ENCODE measurements at regions not wholly inside any gene's neighbourhood (a gene's known extent, or its start where the extent isn't known, plus 50 kb on each side); places are given as distances from the start of the nearest gene placed in this dataset.

- no peak for DNase-seq
- H3K4me1 ChIP-seq (ENCODE audit: control insufficient read depth, insufficient read depth, low read length) = peaks cover 4% of the 10 kb centered on the region
- no peaks in the 10 kb centered on the region for H3K27me3 Mint-ChIP-seq (ENCODE audit: insufficient read depth)
- H3K9me3 Mint-ChIP-seq = no peaks in the 10 kb centered on the region
- no peaks in the 10 kb centered on the region for H3K36me3 ChIP-seq (ENCODE audit: control insufficient read depth, insufficient read depth, low read length)
- H3K9me3 ChIP-seq (ENCODE audit: control insufficient read depth, low read length) = no peaks in the 10 kb centered on the region
- H3K36me3 Mint-ChIP-seq (ENCODE audit: low read depth) = no peaks in the 10 kb centered on the region
- peaks cover 18% of the 10 kb centered on the region for H3K4me1 Mint-ChIP-seq
- H3K4me3 ChIP-seq (ENCODE audit: low read length) = no peak overlapping the region
- no peak overlapping the region for H3K9ac ChIP-seq (ENCODE audit: extremely low read depth, low read length, poor library complexity, severe bottlenecking)
- no peak overlapping the region for H3K27ac ChIP-seq (ENCODE audit: low read depth, low read length)
- no peak overlapping the region for H3K27ac Mint-ChIP-seq
- TF ChIP-seq CTCF (conservative IDR thresholded peaks at IDR 0.05) = no peak
- no peaks in the 10 kb centered on the region for H3K27me3 ChIP-seq (ENCODE audit: control insufficient read depth, insufficient read depth, low read length, poor library complexity, severe bottlenecking)
- no peak overlapping the region for H3K4me3 Mint-ChIP-seq
Observed at GRCh38 chr18:43883886-43884285, 606.6 kb upstream of the SYT4 start.

DNA sequence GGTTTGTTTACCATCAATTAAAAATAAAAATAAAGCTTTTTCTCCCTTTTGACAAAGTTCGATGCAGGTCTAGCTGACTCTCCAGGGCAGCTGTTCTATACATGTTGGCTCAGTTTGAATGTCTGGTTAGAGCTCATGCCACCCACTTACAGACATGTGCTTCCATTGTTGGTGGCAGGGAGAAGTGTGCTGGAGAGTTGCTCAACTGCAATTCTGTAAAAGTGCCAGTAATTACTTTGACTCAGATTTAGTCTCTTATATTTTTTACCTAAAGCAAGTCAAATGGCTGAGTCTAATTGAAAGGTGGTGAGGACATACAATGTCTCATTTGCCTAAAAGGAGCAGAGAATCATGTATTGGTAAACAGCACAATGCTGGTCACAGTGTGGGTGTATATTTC is 609.1 kb upstream of the SYT4 start:
- H3K9me3 Mint-ChIP-seq = peaks cover 3% of the 10 kb centered on the region
- H3K4me3 Mint-ChIP-seq = no peak overlapping the region
- no peak for TF ChIP-seq CTCF (conservative IDR thresholded peaks at IDR 0.05)
- Histone ChIP-seq H3K9me3 (ENCODE audit: control insufficient read depth, low read length) (no peaks in the 10 kb centered on the region), H3K4me1 (ENCODE audit: control insufficient read depth, insufficient read depth, low read length) (peaks cover 4% of the 10 kb centered on the region), H3K36me3 (ENCODE audit: control insufficient read depth, insufficient read depth, low read length) (no peaks in the 10 kb centered on the region), H3K27me3 (ENCODE audit: control insufficient read depth, insufficient read depth, low read length, poor library complexity, severe bottlenecking) (no peaks in the 10 kb centered on the region), H3K9ac (ENCODE audit: extremely low read depth, low read length, poor library complexity, severe bottlenecking) (no peak overlapping the region), H3K27ac (ENCODE audit: low read depth, low read length) (no peak overlapping the region), H3K4me3 (ENCODE audit: low read length) (no peak overlapping the region)
- DNase-seq = no peak
- H3K27me3 Mint-ChIP-seq (ENCODE audit: insufficient read depth) = no peaks in the 10 kb centered on the region
- WGBS, 2 experiments (ENCODE audit: insufficient coverage in 1 of 2, insufficient read length in 1 of 2) = 100% methylated on average over 1 of the region's 1 CpG; no CpG with 5 or more reads in 1 of the 2 experiments
- H3K27ac Mint-ChIP-seq = no peak overlapping the region
- no peaks in the 10 kb centered on the region for H3K36me3 Mint-ChIP-seq (ENCODE audit: low read depth)
- H3K4me1 Mint-ChIP-seq = peaks cover 18% of the 10 kb centered on the region

- Histone ChIP-seq H3K36me3 (ENCODE audit: control insufficient read depth, insufficient read depth, low read length) (no peaks in the 10 kb centered on the region), H3K9ac (ENCODE audit: extremely low read depth, low read length, poor library complexity, severe bottlenecking) (no peak overlapping the region), H3K27ac (ENCODE audit: low read depth, low read length) (no peak overlapping the region), H3K27me3 (ENCODE audit: control insufficient read depth, insufficient read depth, low read length, poor library complexity, severe bottlenecking) (no peaks in the 10 kb centered on the region), H3K4me3 (ENCODE audit: low read length) (no peak overlapping the region), H3K9me3 (ENCODE audit: control insufficient read depth, low read length) (no peaks in the 10 kb centered on the region), H3K4me1 (ENCODE audit: control insufficient read depth, insufficient read depth, low read length) (peaks cover 4% of the 10 kb centered on the region)
- Mint-ChIP-seq H3K9me3 (peaks cover 3% of the 10 kb centered on the region), H3K4me1 (peaks cover 18% of the 10 kb centered on the region), H3K27me3 (ENCODE audit: insufficient read depth) (no peaks in the 10 kb centered on the region), H3K27ac (no peak overlapping the region), H3K4me3 (no peak overlapping the region), H3K36me3 (ENCODE audit: low read depth) (no peaks in the 10 kb centered on the region)
- DNase-seq = peak; percentile 74
- WGBS, 2 experiments (ENCODE audit: insufficient coverage in 1 of 2, insufficient read length in 1 of 2) = 65% methylated on average over 2 of the region's 2 CpGs; no CpG with 5 or more reads in 1 of the 2 experiments
- TF ChIP-seq CTCF (conservative IDR thresholded peaks at IDR 0.05) = no peak
Observed at GRCh38 chr18:43887491-43887890, 610.2 kb upstream of the SYT4 start.

All from endodermal cell (in vitro differentiated cells).